NCI-H446 (cell line): ENCODE measurements at regions not wholly inside any gene's neighbourhood (a gene's known extent, or its start where the extent isn't known, plus 50 kb on each side); places are given as distances from the start of the nearest gene placed in this dataset.
"Not testable (repeated sequence)": the region's sequence is repeated elsewhere in the genome, so short reads cannot be mapped to it uniquely, and the experiment has no call there.

ENCODE experiments used
- DNase-seq, 2 experiments: peaks; one replicate each; lab custom pipeline; 2025; lab: John Stamatoyannopoulos, UW

GRCh38 chr5:173495225-173495904, 121.1 kb downstream of the BOD1 start:
- DNase-seq = no peak

GRCh38 chr5:173494446-173494845, 122.0 kb downstream of the BOD1 start:
- DNase-seq = no peak

- no peak for DNase-seq
Observed at GRCh38 chr5:173493846-173494245, 122.6 kb downstream of the BOD1 start.

GRCh38 chr5:173493040-173493439, 123.4 kb downstream of the BOD1 start:
- no peak for DNase-seq

DNA sequence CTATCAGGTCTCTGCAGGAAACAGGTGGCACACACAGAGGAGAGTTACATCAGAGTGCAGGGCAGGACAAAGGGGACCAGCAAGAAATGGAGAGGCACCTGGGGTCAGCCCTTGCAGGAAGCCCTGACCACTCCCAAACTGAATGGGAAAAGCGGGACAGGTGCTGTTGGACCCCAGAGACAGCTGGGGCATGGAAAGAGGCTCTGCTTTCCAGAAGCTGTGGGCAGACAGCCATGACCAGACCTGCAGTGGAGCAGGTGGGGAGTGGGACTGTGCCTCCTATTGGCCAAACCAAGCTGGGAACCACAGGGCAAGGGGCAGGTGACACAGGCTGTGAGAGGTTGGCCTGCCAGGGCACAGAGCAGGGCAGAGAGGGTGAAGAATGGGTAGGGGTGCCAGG, 125.8 kb downstream of the BOD1 start:
- no peak for DNase-seq

DNA sequence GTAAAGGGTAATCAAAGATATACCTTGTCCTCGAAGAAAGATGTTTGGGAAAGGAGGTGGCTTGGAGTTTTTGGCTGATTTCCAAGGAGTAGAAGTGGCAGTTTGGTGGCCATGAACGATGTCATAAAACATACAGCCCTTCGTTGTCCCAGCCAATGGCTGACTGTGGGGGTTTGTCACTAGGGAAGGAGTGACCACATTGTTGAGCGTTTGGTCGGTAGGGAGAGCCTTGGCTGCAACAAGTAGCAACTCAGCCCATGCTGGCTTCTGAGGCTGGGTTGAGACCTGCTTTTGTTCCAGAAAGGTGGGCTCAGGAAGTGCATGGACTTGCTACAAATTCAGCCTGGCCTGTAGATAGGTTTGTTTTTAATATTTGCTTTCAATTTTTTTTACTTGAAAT, 128.3 kb downstream of the BOD1 start:
- DNase-seq = no peak

DNA sequence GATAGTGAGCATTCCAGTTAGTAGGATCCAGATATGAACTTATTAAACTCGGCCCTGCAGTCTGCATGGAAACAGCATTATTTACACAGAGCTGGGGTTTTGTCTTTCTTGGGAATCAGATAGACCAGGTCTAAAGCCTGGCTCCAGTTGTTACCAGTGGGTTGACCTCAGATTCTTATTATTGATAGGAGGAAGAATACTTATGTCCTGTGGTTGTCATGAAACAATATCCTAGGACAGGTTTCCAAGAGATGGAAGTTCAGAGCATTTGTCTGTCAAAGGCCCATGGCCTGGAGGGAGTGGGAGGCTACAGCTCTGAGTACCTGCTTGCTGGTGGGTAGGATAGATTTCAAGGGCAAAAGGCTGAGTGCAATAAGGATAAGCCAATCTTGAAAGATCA, 129.2 kb downstream of the BOD1 start:
- no peak for DNase-seq

DNA sequence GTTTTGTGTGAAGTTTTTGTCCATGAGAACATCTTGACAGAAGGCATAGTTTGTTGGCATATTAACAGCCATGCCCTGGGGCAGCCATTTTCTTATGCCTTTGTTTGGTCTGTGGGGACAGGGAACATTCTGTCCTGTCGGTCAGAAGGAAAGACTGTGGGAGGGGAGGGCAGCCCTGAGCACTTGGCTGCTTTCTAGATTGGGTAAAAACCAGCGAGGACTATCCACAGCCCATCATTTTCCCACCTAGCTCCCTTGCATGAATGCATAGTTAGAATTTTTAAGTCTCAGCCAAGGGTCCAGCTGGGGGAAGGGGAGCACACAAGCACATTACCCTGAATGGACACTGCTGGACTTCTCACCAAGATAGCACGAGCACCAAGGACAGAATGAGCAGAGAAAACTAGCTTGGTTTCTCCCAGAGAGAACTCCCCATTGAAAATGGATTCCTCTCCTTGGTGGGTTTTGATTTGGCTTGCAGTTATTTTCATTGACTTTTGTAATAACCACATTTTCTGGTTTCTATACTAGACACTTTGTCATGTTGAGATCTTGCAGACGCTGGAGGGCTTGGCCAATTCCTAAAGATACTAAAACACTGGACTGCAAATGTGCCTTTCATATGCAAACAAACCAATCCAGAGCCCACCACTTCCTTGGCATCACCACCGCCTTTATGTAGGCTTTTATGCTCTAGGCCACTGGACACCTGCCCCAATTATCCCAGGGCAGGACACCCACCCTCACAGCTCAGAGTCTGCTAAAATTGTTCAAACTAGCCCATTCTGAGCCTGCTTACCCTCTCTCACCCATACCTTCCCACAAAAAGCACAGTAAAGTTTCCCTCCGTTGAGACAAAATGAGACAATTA, 129.9 kb downstream of the BOD1 start:
- no peak for DNase-seq

- DNase-seq = no peak
Observed at GRCh38 chr5:173484569-173484968, 131.9 kb downstream of the BOD1 start.

DNA sequence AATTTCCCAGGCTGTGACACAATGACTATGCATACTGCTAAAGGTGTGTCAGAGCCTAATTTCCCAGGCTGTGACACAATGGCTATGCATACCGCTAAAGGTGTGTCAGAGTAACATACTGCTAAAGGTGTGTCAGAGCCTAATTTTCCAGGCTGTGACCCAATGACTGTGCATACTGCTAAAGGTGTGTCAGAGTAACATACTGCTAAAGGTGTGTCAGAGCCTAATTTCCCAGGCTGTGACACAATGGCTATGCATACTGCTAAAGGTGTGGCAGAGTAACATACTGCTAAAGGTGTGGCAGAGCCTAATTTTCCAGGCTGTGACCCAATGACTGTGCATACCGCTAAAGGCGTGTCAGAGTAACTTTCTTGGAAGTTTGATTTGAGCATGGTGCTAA, 132.9 kb downstream of the BOD1 start:
- DNase-seq = not testable (repeated sequence)

DNA sequence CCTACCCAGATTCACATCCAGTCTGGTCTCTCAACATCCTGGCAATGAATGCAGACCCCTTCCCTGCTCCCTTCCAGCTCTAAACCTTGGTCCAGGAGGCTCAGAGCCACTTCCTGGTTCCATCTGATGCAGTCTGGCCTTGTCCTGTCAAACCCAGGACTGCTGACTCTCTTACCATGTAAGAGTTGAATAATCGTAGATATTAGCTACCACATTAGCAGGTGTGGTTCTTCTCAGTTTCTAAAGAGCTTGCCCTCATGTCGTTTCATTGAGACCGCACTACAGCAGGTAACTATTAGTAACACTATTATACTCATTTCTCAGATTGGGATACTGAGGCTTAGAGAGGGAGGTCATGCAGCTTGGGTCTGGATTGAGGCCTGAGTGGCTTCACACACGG, 133.3 kb downstream of the BOD1 start:
- no peak for DNase-seq

GRCh38 chr5:173481821-173482220, 134.6 kb downstream of the BOD1 start:
- DNase-seq = no peak

DNA sequence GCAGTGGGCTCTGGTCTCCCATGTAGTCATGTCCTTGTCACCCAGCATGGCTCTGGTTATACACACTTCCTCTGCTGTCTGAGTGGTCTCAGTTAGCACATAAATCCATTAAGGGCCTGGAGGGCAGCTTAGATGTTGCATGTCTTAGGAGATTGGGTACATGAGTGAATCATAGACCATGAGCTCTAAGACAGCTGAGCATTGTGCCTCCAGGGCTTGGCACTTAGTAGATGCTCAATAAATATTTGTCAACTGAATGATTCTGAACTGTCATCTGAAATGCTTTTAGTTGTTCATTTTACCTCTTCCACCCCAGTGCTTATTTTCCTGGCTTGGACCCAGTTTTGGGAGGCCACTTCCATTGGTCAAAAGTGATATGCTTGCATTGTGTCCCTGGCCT, 135.6 kb downstream of the BOD1 start:
- DNase-seq = no peak

DNA sequence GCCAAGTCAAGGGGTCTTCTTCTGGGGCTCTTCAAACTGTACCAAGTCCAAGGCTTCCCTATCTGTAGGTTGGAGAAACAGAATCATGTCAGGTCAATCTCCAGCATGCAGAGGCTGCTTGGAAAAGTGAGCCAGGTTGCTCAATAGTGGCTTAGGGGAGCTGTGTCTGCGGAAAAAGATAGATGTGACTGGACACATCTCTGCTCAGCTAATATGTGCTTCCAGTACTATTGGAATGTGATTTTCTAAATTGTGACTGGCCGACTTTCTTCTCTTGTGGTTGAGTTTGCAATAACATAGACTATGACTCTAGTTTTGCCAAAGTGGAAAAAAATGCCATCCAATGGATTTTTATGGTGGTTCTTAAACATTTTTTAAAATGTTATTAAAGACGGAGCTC, 136.7 kb downstream of the BOD1 start:
- DNase-seq = no peak

DNA sequence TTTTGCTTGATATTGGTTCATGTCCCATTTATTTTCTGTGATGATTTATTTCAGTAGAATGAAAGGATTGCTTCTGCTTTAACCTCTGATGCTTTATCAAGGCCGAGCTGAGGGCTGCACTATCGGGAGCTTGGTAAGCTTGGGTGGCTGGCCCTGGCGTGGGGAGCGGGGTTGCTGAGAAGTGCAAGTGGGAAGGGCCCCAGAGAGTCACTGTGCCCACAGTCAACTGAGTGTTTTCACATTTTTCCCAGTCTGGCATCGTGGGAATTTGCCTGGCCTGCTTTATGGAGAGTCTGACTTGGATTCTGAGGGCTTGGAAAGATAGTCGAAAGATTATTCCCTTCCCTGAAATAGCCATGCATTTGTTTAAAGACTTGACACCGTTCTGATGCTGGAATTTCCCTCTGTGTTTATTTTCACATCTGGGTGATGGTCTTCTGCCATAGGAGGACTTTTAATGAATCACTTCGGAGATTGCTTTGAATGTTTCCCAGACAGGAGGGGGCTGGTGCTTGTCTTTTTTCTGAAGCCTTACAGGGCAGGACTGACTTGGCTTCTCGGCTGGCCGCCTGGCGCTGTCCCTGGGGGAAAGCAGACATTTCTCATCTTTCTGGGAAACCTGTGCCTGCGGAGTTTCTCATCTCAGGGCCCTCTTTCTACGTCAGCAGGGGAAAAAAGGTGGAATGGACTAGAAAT, 139.0 kb downstream of the BOD1 start:
- no peak for DNase-seq

DNA sequence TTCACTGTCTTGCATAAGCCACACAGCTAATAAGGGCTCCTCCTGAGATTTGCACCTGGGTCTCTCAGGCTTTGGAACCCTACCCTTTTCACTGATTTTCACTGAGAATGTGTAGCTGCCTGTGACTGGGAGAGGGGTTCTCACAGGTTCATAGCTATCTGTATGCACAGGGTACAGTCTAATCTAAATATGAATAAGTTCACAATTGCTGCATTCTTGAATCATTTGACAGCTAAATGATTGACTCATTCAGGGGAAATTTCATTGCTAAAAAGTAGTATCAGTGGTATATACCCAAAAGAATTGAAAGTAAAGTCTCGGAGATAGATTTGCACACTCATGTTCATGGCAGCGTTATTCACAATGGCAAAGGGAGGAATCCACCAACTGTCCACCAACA, 140.7 kb downstream of the BOD1 start:
- no peak for DNase-seq

GRCh38 chr5:173474881-173475287, 141.6 kb downstream of the BOD1 start:
- DNase-seq = no peak

DNA sequence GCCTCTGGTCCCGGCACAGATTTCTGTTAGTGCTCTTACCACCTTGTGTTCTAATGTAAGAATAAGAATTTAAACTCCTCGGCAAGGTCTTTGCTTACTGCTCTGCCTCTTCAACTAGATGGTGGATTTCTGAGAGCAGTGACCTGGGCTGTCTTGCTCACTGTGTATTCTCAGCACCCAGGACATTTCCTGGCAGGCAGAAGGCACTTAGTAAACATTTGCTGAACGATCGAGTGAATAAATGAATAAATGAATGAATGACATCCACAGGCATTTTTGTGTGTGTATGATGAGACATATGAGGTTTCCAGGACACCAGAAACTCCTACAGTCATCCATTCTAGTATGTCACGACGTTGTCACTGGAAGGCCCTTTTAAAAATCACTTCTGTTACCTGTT, 143.2 kb downstream of the BOD1 start:
- DNase-seq = no peak

GRCh38 chr5:173472784-173473278, 143.6 kb downstream of the BOD1 start:
- no peak for DNase-seq

DNA sequence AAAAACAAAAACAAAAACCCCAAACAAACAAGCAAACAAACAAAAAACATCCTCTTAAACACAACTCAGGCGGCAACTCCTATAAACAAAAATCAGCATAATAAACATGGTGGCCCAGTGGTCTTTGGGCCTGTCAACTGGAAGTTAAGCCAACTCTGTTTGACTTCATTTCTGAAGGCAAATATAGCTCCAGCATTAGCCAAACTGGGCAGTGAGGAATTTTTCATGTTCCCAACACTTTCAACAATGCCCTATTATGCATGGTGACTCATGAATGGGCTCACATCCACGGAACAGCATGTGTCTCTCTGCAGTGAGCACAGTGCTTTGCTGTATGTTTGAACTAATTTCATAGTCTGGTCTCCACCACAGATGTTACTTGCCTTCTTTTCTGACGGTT, 143.9 kb upstream of the STC2 start:
- DNase-seq = peak in 1 of 2 experiments; percentile 73

DNA sequence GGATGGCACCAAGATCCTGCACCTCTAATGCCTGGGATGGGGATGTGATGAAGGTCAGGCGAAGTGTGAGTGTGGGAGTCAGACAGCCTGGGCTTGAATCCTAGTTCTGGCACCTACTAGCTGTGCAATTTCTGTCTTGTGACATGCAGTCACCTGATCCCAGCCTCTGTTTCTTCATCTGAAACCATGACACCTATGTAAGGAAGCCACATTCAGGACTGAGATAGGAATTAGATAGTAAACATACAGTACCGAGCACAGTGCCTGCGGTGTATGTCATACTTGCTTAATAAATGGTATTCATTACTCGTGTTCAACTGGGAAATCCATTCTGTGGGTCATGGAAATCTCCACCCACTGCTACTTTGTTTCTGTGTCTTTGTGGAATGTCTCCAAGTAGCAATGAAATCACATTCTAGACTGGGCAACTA, 140.6 kb upstream of the STC2 start:
- no peak for DNase-seq

DNA sequence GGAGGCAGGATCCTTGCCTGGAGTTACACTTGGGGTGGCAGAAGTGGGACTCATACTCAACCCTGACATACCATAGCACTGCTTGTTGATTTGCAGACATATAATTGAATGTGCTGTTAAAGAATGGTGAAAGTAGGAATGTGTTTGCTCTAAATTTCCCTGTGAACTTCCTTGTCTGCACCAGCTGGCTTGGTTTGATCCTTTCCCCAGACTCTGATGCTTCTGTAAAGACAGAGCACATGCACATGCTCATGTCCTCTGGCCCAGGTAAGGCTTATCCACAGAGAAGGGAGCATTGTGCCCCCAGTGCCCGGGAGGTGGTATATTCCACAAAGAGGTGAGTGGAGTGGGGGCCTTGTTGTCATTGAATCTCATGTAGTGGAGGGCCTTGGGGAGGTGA, 138.0 kb upstream of the STC2 start:
- DNase-seq = no peak

GRCh38 chr5:173464813-173465212, 136.6 kb upstream of the STC2 start:
- no peak for DNase-seq
